Thoracic aorta (tissue), 2 donors: ENCODE measurements at regions not wholly inside any gene's neighbourhood (a gene's known extent, or its start where the extent isn't known, plus 50 kb on each side); places are given as distances from the start of the nearest gene placed in this dataset.

ENCODE experiments used
- ATAC-seq: fragments of 150-250 bp; one replicate; pipeline ENCODE4 v1.8.0; 2017; ENCODE audit warnings: low read depth; ENCODE audit not compliant: insufficient number of reproducible peaks, low FRiP score
- DNase-seq: peaks from one replicate; pipeline ENCODE4 v3.0.0-alpha.2; 2020; ENCODE audit warnings: low spot score
- H3K27ac ChIP-seq, 2 donors: fragments of 200-600 bp; sonication (generic); 1 replicate in 1 of 2; 2 replicates in 1 of 2; pipeline ENCODE4 v1.5.1; 2016; ENCODE audit warnings: mild to moderate bottlenecking in 2 of 2, moderate library complexity in 2 of 2
- H3K27me3 ChIP-seq: fragments of 200-600 bp; sonication (generic); replicated peaks from 2 replicates; pipeline ENCODE4 v1.6.0; 2016; ENCODE audit warnings: mild to moderate bottlenecking; ENCODE audit not compliant: insufficient read depth
- H3K36me3 ChIP-seq: fragments of 200-600 bp; sonication (generic); one replicate; pipeline ENCODE4 v1.5.1; 2016
- H3K4me1 ChIP-seq, 2 donors: fragments of 200-600 bp; sonication (generic); 1 replicate in 1 of 2; 2 replicates in 1 of 2; pipeline versions ENCODE4 v1.5.1 to v1.6.0; 2016; ENCODE audit warnings: low read depth in 2 of 2, mild to moderate bottlenecking in 1 of 2; ENCODE audit not compliant: control insufficient read depth in 1 of 2
- H3K4me3 ChIP-seq: fragments of 200-600 bp; sonication (generic); 2 replicates; pipeline ENCODE4 v1.5.1; 2016; ENCODE audit warnings: mild to moderate bottlenecking
- H3K9me3 ChIP-seq: fragments of 200-600 bp; sonication (generic); 2 replicates; pipeline ENCODE4 v1.5.1; 2016
- CTCF ChIP-seq: fragments of 200-600 bp; sonication (generic); IDR thresholded peaks from one replicate; pipeline ENCODE4 v1.5.1; 2019; ENCODE audit warnings: antibody characterized with exemption

DNA sequence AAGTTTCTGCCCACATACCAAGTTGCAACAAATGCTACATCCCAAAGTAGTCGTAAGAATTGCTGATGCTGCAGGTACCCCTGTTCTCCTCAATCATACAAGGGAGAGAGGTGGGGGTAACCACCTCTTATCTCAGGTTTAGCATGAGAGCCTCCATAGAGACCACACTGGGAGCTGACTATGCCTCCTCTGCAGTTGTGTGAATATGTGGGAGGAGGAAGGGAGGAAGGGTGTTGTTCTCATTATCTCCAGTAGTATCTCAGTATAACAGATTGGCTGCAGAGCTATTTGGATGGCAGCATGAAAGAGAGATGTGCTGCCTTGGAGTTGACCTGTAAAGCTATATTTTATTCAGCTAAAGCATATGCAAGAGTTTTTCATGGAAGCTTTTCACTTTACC, 690.7 kb downstream of the KCNJ3 start:
- no peak for TF ChIP-seq CTCF
- no peak for DNase-seq
- no peaks in the 10 kb centered on the region for H3K27me3 ChIP-seq
- no peak overlapping the region for H3K27ac ChIP-seq
- no peaks in the 10 kb centered on the region for H3K4me1 ChIP-seq
- no peak overlapping the region for H3K4me3 ChIP-seq
- ATAC-seq = no peak
- no peaks in the 10 kb centered on the region for H3K36me3 ChIP-seq
- no peaks in the 10 kb centered on the region for H3K9me3 ChIP-seq

DNA sequence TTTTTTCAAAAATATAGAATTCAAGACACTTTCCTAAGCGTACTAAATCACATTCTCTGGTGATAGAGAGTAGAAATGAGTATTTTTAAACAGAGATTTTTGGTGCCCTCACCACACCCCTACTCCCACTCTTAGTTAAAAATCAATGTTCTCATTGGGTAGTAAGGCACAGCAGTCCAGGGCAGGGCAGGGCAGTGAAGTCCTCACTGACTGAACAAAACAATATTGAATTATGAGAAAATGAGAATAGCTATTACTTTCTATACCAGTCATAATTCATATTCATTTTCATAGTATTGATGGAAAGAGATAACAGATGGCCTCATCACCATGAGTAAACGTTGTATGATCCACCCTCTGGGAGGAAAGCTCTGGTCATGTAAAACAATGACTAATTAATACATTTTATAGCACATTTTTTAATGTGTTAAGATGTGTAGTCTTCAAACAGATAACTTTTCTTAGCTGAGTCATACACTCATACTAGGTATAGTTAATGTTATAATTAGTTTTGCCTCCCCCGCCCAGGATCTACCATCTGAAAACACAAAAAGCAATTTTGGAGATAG, 686.1 kb downstream of the KCNJ3 start:
- Histone ChIP-seq H3K9me3 (no peaks in the 10 kb centered on the region), H3K4me3 (no peak overlapping the region), H3K4me1 (no peaks in the 10 kb centered on the region), H3K36me3 (no peaks in the 10 kb centered on the region), H3K27me3 (no peaks in the 10 kb centered on the region), H3K27ac (no peak overlapping the region)
- TF ChIP-seq CTCF = no peak
- ATAC-seq = no peak
- no peak for DNase-seq

DNA sequence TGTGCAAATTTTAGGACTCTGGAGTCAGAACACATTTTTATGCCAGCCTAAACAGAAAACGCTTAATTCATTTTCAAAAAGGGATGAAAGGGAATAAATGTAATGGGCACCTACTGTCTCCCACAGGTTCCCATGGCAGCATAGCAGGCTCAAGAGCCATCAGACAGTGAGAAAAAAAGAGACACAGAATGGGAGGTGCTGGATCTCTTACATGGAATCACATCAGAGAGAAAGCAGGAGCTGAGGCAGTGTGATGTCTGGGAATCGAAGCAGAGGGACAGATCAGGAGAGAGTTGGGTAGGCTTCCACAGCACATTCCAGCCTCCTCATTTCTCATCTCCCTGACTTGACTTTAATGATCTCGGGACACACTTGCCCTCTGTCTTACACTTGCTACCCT, 684.3 kb downstream of the KCNJ3 start:
- TF ChIP-seq CTCF = no peak
- Histone ChIP-seq H3K4me1 (no peaks in the 10 kb centered on the region), H3K9me3 (no peaks in the 10 kb centered on the region), H3K4me3 (no peak overlapping the region), H3K27me3 (no peaks in the 10 kb centered on the region), H3K27ac (no peak overlapping the region), H3K36me3 (no peaks in the 10 kb centered on the region)
- ATAC-seq = no peak
- DNase-seq = no peak

DNA sequence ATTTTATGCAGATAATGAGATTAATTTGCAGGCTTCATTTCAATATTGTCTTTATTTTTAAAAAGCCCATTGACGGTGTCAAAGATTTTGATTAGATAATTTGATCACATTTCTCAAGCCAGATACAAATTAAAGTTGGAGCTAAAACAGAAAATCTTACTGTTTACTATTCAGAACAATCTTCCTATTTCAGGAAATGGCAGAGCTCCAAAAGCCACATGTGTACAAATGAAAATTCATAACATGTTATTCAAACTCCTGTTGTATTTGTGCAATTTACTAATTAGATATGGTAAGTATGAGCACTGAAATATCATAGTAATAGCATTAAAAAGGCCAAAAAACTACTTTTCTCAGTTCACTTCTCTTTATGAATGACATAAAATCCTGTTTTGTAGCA, 682.9 kb downstream of the KCNJ3 start:
- DNase-seq = no peak
- Histone ChIP-seq H3K36me3 (no peaks in the 10 kb centered on the region), H3K4me1 (no peaks in the 10 kb centered on the region), H3K4me3 (no peak overlapping the region), H3K27me3 (no peaks in the 10 kb centered on the region), H3K9me3 (no peaks in the 10 kb centered on the region), H3K27ac (no peak overlapping the region)
- no peak for TF ChIP-seq CTCF
- ATAC-seq = no peak

DNA sequence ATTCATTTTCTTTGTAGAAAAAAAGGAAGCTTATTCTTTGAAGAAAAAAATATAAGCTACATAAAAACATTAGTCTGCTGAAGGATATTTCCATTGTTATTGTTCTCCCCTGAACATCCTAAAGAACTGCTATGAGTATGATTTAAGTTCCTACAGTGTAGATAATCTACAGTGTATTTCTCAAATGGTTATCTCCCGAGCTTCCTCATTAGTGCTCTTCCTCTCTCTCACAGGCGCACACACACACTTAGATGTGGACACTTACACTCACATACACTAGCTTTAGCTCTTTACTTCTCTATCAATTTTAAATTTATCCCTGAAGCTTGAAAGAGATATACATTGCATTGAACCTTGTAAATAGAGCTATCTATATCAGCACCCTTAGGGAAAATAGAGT, 681.0 kb downstream of the KCNJ3 start:
- H3K27ac ChIP-seq = no peak overlapping the region
- no peak for ATAC-seq
- H3K4me3 ChIP-seq = no peak overlapping the region

More for the DNA sequence above, 681.0 kb downstream of the KCNJ3 start:
- DNase-seq = no peak
- Histone ChIP-seq H3K36me3 (no peaks in the 10 kb centered on the region), H3K9me3 (no peaks in the 10 kb centered on the region), H3K4me1 (no peaks in the 10 kb centered on the region), H3K27me3 (no peaks in the 10 kb centered on the region)
- no peak for TF ChIP-seq CTCF
